ENCODE measurements at regions not wholly inside any gene's neighbourhood (a gene's known extent, or its start where the extent isn't known, plus 50 kb on each side); places are given as distances from the start of the nearest gene placed in this dataset.

DNA sequence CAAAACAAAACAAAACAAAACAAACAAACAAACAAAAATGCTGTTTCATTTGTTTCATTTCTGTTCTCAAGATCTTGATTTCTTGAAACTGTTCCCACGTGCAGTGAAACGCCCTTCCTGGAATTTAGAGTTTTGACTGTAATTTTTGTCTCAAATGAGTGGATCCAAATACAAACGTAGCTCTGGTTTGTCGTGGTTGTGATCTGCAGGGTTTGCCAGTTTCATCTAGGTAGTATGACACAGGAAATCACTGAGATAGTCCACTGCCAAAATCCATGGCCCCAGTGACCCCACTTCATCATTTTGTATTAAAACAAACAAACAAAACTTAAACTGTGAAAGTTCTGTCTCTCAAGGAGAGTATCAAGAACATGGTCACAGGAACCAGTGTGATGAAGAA, 838.6 kb downstream of the BCL11B start:
- intact Hi-C loops (cut with DNase I): no loop called here
- Histone ChIP-seq H3K9ac (ENCODE audit: low read depth in 2 of 2, low read length in 2 of 2) (no peak overlapping the region), H3K36me3 (no peaks in the 10 kb centered on the region), H3K27me3 (no peaks in the 10 kb centered on the region), H3K9me3 (no peaks in the 10 kb centered on the region), H3K27ac (no peak overlapping the region), H3K4me1 (no peaks in the 10 kb centered on the region), H3K4me3 (no peak overlapping the region)
- DNase-seq: no peak
- TF ChIP-seq, protein P1, sequence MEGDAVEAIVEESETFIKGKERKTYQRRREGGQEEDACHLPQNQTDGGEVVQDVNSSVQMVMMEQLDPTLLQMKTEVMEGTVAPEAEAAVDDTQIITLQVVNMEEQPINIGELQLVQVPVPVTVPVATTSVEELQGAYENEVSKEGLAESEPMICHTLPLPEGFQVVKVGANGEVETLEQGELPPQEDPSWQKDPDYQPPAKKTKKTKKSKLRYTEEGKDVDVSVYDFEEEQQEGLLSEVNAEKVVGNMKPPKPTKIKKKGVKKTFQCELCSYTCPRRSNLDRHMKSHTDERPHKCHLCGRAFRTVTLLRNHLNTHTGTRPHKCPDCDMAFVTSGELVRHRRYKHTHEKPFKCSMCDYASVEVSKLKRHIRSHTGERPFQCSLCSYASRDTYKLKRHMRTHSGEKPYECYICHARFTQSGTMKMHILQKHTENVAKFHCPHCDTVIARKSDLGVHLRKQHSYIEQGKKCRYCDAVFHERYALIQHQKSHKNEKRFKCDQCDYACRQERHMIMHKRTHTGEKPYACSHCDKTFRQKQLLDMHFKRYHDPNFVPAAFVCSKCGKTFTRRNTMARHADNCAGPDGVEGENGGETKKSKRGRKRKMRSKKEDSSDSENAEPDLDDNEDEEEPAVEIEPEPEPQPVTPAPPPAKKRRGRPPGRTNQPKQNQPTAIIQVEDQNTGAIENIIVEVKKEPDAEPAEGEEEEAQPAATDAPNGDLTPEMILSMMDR (IDR thresholded peaks at IDR 0.05): no peak

DNA sequence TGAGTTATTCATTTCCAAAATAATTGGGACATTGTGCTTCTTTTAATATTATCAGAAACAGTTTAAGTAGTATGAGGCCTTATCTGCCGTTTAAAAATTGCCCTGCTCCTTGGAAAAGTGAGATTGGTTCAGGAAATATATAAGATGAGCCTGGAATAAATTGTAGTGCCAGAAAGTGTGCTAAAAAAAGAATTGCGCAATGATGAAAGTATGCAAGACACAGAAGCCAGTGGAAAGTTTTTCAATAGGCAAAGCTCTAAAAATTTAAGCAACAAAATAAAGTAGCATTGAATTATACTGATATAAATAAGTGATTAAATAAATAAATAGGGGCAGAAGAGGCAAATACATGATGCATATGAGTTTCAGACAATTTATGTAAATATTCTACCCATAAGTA, 834.9 kb downstream of the BCL11B start:
- Histone ChIP-seq H3K27ac (no peak overlapping the region), H3K36me3 (no peaks in the 10 kb centered on the region)

DNA sequence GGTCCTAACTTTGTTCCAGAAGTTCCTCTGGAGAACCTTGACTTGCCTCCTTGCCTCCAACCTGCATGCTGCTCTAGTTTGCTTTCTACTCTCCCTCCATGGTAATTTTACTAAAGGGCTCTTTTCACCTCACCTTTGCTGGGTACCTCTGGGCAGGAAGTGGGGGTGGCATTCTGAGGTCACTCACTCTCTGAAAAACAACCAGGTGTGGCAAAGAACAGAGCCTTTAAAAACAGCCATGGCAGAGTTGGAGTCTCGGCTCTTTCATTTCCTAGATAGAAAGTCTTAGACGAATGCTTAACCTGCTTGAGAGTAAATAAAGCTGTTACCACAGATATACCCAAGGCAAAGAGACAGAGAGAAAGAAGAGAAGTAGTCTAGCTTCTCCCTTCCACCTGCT, 827.9 kb downstream of the BCL11B start:
- DNase-seq: no peak
- intact Hi-C loops (cut with DNase I): no loop called here
- TF ChIP-seq, protein P1 (IDR thresholded peaks at IDR 0.05): no peak

More for the DNA sequence above, 834.9 kb downstream of the BCL11B start:
- no peaks in the 10 kb centered on the region for H3K27me3 ChIP-seq
- H3K9me3 ChIP-seq: no peaks in the 10 kb centered on the region
- H3K9ac ChIP-seq (ENCODE audit: low read depth in 2 of 2, low read length in 2 of 2): no peak overlapping the region
- TF ChIP-seq, protein P1 (IDR thresholded peaks at IDR 0.05): no peak
- no peak overlapping the region for H3K4me3 ChIP-seq
- DNase-seq: no peak
- H3K4me1 ChIP-seq: no peaks in the 10 kb centered on the region
- intact Hi-C loops (cut with DNase I): no loop called here

DNA sequence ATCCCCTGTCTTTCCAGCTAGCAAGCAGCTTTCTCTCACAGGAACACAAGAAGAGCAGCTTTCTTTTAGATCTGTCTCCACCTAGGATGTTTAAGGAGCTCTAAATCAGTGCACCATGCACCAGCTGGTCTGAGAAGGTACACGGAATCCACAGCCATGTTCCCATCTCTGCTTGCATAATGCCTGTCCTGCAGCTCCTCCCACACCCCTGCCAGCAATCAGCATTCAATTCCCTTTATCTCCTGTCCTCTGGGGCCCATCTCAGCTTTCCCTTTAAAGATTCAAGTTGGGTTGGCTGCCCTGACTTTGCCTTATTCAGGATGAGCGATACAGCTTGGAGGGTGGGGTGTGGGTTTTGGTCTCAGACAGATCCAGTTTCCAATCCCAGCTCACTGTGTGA, 826.3 kb downstream of the BCL11B start:
- intact Hi-C loops (cut with DNase I): no loop called here
- H3K36me3 ChIP-seq: no peaks in the 10 kb centered on the region
- no peaks in the 10 kb centered on the region for H3K9me3 ChIP-seq
- H3K4me3 ChIP-seq: no peak overlapping the region
- DNase-seq: no peak
- H3K27me3 ChIP-seq: no peaks in the 10 kb centered on the region
- H3K27ac ChIP-seq: no peak overlapping the region
- no peaks in the 10 kb centered on the region for H3K4me1 ChIP-seq
- no peak overlapping the region for H3K9ac ChIP-seq (ENCODE audit: low read depth in 2 of 2, low read length in 2 of 2)
- TF ChIP-seq, protein P1 (IDR thresholded peaks at IDR 0.05): no peak

More for the DNA sequence above, 827.9 kb downstream of the BCL11B start:
- Histone ChIP-seq H3K9ac (ENCODE audit: low read depth in 2 of 2, low read length in 2 of 2) (no peak overlapping the region), H3K27ac (no peak overlapping the region), H3K36me3 (no peaks in the 10 kb centered on the region), H3K4me1 (no peaks in the 10 kb centered on the region), H3K27me3 (no peaks in the 10 kb centered on the region), H3K4me3 (no peak overlapping the region), H3K9me3 (no peaks in the 10 kb centered on the region)

DNA sequence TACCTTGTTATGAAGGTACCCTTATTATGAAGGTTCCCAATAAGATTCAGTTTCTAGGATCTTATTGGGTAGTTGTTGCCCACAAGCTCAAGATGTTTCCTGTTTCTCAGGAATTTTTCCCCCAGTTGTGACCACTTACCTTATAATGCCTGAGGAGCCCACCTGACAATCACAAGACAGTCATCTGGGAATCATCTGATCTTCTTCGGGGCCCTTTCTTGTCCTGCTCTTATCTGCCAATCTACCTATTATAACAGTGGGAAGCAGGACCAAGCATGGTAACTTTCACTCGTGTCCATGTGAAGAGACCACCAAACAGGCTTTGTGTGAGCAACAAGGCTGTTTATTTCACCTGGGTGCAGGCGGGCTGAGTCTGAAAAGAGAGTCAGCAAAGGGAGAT, 825.5 kb downstream of the BCL11B start:
- Histone ChIP-seq H3K9me3 (no peaks in the 10 kb centered on the region), H3K36me3 (no peaks in the 10 kb centered on the region), H3K27me3 (no peaks in the 10 kb centered on the region), H3K9ac (ENCODE audit: low read depth in 2 of 2, low read length in 2 of 2) (no peak overlapping the region), H3K4me1 (no peaks in the 10 kb centered on the region), H3K4me3 (no peak overlapping the region), H3K27ac (no peak overlapping the region)
- intact Hi-C loops (cut with DNase I): no loop called here
- DNase-seq: no peak
- TF ChIP-seq, protein P1 (IDR thresholded peaks at IDR 0.05): no peak

DNA sequence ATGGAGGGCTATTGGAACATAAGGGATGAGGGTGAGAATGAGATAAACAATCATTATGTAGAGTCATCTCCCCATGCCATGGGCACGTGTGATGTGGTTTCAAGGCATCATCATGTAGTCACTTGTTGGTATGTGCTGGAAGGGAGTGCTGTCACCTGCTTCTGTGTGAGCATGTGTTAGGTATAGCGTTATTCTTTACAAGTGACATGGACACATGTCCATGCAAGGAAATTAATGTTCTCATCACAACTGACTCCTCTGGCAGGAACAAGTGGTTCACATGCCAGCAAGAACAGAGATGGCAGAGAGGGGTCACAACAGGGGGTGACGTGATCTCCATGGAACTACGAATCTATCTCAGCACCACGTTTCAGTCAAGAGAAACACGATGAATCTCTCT, 815.8 kb downstream of the BCL11B start:
- Histone ChIP-seq H3K9ac (ENCODE audit: low read depth in 2 of 2, low read length in 2 of 2) (no peak overlapping the region), H3K4me1 (no peaks in the 10 kb centered on the region), H3K27ac (no peak overlapping the region), H3K4me3 (no peak overlapping the region), H3K27me3 (no peaks in the 10 kb centered on the region), H3K36me3 (no peaks in the 10 kb centered on the region), H3K9me3 (no peaks in the 10 kb centered on the region)
- TF ChIP-seq, protein P1 (IDR thresholded peaks at IDR 0.05): no peak
- intact Hi-C loops (cut with DNase I): no loop called here
- DNase-seq: no peak

All from colonic mucosa (tissue), 4 donors.